HCT116 (cell line): ENCODE measurements at regions not wholly inside any gene's neighbourhood (a gene's known extent, or its start where the extent isn't known, plus 50 kb on each side); places are given as distances from the start of the nearest gene placed in this dataset.

ENCODE experiments used
- EZH2 ChIP-seq: fragments of 200-600 bp; sonication (generic); IDR thresholded peaks from 2 replicates; pipeline ENCODE4 v1.6.1; 2017; ENCODE audit warnings: antibody characterized with exemption, mixed run types
- POLR2A ChIP-seq: IDR thresholded peaks from 2 replicates; pipeline ENCODE4 v1.7.0; 2011; ENCODE audit warnings: borderline replicate concordance; ENCODE audit not compliant: insufficient read depth, insufficient read length; ENCODE audit errors: extremely low read depth
- SIN3A ChIP-seq: IDR thresholded peaks from 2 replicates; pipeline ENCODE4 v1.6.1; 2012; ENCODE audit warnings: low read depth
- SRF ChIP-seq: IDR thresholded peaks from 2 replicates; pipeline ENCODE4 v1.6.1; 2012; ENCODE audit warnings: low read depth
- ZFX ChIP-seq: fragments of 450-650 bp; IDR thresholded peaks from 2 replicates; pipeline ENCODE4 v1.6.1; 2017
- TF ChIP-seq, protein P1 (sequence below), 3 experiments: fragments of 200-600 bp in 1 of 3; sonication (generic) in 1 of 3; IDR thresholded peaks in 2 of 3; conservative IDR thresholded peaks in 1 of 3; 2 replicates each; pipeline ENCODE4 v1.5.1; 2012 to 2017; ENCODE audit warnings: low read depth in 2 of 3, low read length in 2 of 3, antibody characterized with exemption in 1 of 3, borderline replicate concordance in 1 of 3, control low read depth in 1 of 3, mild to moderate bottlenecking in 1 of 3, mixed read lengths in 1 of 3, mixed run types in 1 of 3, moderate library complexity in 1 of 3; ENCODE audit not compliant: insufficient read depth in 1 of 3

DNA sequence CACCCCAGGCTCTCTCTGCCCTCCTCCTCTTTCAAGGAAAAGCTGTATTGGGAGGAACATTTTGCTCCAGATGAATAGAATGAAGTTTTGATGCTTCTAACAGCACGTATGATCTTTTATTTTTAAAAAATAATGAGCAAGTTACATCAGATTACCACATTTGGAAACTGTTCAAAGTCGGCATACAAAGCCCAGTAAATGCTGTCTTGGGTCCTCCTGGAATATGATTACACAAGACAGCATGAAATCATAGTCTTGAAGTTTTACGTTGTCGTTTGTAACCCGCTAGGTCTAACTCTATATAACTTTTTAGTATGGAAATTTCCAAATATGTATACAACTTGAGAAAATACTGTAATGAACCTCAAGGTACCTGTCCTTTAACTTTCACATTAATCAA lies 385.6 kb downstream of the HLX start:
- TF ChIP-seq, protein P1, sequence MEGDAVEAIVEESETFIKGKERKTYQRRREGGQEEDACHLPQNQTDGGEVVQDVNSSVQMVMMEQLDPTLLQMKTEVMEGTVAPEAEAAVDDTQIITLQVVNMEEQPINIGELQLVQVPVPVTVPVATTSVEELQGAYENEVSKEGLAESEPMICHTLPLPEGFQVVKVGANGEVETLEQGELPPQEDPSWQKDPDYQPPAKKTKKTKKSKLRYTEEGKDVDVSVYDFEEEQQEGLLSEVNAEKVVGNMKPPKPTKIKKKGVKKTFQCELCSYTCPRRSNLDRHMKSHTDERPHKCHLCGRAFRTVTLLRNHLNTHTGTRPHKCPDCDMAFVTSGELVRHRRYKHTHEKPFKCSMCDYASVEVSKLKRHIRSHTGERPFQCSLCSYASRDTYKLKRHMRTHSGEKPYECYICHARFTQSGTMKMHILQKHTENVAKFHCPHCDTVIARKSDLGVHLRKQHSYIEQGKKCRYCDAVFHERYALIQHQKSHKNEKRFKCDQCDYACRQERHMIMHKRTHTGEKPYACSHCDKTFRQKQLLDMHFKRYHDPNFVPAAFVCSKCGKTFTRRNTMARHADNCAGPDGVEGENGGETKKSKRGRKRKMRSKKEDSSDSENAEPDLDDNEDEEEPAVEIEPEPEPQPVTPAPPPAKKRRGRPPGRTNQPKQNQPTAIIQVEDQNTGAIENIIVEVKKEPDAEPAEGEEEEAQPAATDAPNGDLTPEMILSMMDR (IDR thresholded peaks at IDR 0.05 in 2 of 3, conservative IDR thresholded peaks at IDR 0.05 in 1 of 3; ENCODE audit: borderline replicate concordance in 1 of 3, insufficient read depth in 1 of 3, low read depth in 2 of 3, low read length in 2 of 3) = no peak
- TF ChIP-seq POLR2A = no peak
- no peak for TF ChIP-seq SIN3A
- no peak for TF ChIP-seq EZH2
- TF ChIP-seq ZFX = no peak
- no peak for TF ChIP-seq SRF
